IPS-20b (cell line): ENCODE measurements at regions not wholly inside any gene's neighbourhood (a gene's known extent, or its start where the extent isn't known, plus 50 kb on each side); places are given as distances from the start of the nearest gene placed in this dataset.

ENCODE experiments used
- H3K27ac ChIP-seq: one replicate; pipeline ENCODE4 v1.5.1; 2013; ENCODE audit warnings: low read length
- H3K27me3 ChIP-seq: 2 replicates; pipeline ENCODE4 v1.6.1; 2013; ENCODE audit warnings: mild to moderate bottlenecking, low read length, inconsistent platforms; ENCODE audit not compliant: insufficient read depth
- H3K36me3 ChIP-seq: 2 replicates; pipeline ENCODE4 v1.6.1; 2013; ENCODE audit warnings: low read depth, mild to moderate bottlenecking, inconsistent platforms, low read length, moderate library complexity; ENCODE audit not compliant: insufficient read depth
- H3K4me1 ChIP-seq: 2 replicates; pipeline ENCODE4 v1.6.1; 2013; ENCODE audit warnings: mild to moderate bottlenecking, control low read depth, inconsistent platforms, low read length, moderate library complexity; ENCODE audit not compliant: insufficient read depth
- H3K4me3 ChIP-seq: 2 replicates; pipeline ENCODE4 v1.5.1; 2013; ENCODE audit warnings: mild to moderate bottlenecking, low read length, inconsistent platforms
- H3K9ac ChIP-seq: 2 replicates; pipeline ENCODE4 v1.6.1; 2013; ENCODE audit warnings: low read depth, mild to moderate bottlenecking, inconsistent platforms, low read length, moderate library complexity
- H3K9me3 ChIP-seq: 2 replicates; pipeline ENCODE4 v1.6.1; 2013; ENCODE audit warnings: mild to moderate bottlenecking, low read depth, low read length, inconsistent platforms; ENCODE audit not compliant: insufficient read depth

DNA sequence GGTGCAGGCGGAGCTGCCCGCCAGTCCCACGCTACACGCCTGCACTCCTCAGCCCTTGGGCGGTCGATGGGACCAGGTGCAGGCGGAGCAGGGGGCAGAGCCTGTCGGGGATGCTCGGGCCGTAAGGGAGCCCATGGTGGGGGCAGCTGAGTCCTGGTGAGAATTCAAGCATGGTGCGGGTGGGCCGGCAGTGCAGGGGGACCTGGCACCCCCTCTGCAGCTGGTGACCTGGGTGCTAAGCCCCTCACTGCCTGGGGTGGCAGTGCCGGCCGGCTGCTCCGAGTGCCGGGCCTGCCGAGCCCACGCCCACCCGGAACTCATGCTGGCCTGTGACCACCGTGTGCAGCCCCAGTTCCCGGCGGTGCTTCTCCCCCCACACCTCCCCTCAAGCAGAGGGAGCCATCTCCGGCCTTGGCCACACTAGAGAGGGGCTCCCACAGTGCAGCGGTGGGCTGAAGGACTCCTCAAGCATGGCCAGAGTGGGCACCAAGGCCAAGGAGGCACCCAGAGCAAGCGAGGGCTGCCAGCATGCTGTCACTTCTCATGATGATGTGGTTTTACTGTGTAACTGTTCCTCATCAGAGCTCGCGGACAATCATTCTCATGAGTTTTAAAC is 228.9 kb upstream of the CDH9 start:
- Histone ChIP-seq H3K36me3 (no peaks in the 10 kb centered on the region), H3K27me3 (no peaks in the 10 kb centered on the region), H3K4me1 (no peaks in the 10 kb centered on the region), H3K4me3 (no peak overlapping the region), H3K9ac (no peak overlapping the region), H3K27ac (no peak overlapping the region), H3K9me3 (peaks cover 15% of the 10 kb centered on the region)

DNA sequence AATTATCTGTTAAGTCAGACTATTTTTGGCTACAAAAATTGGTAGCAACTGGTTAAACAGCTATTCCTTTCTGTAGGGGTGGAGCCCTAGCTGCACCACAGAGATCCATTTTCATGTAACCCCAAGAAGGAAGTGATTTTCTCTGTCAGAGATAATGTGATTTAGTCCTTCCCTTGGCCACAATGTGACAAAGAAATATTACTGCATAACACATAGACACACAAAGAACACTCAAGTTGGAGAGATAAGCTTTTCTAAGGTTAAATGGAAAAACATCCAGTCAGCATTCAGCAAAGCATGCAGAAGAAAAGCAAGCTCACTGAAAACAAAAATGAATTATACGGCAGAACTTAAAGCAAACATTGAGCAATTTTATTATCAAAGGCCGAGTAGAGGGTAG is 227.8 kb upstream of the CDH9 start:
- Histone ChIP-seq H3K9ac (no peak overlapping the region), H3K36me3 (no peaks in the 10 kb centered on the region), H3K4me3 (no peak overlapping the region), H3K27me3 (no peaks in the 10 kb centered on the region), H3K9me3 (peaks cover 15% of the 10 kb centered on the region), H3K27ac (no peak overlapping the region), H3K4me1 (no peaks in the 10 kb centered on the region)

DNA sequence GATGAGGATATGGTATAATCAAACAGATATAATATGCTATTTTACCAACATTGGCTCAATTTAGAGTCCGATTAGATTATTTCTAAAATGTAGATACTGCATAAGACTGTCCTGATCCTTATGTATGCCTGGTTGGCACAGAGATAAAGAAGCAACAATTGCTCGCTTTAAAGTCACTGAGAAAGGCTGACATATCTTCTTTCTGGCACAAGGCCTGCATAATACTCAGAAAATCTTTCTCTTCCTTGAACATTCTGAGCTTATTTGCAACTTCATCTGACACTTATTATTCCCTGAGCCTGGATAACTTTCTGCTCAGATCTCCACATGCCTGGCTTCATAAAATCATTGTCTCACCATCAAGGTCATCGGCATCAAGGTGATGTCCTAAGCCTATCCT is 219.3 kb upstream of the CDH9 start:
- Histone ChIP-seq H3K27ac (no peak overlapping the region), H3K4me1 (no peaks in the 10 kb centered on the region)

DNA sequence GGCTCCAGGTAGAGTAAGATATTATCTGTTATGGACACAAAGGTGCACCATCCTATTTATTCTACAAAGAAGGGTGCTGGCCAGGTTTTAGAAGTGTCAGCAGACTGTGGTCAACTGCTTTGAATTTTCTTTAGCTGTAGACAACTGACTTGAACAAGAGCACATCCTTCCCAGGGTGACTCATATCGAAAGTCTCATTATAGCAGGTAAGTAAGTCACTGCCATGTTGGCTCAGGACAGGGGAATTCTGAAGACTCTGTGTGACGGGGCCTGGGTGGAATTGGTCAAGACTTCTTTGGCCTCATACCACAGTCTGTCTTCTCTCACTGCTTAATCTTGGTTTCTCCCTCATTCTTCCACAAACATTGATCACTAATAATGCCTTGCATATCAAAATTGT is 214.5 kb upstream of the CDH9 start:
- no peak overlapping the region for H3K4me3 ChIP-seq
- H3K27me3 ChIP-seq, result no peaks in the 10 kb centered on the region
- no peaks in the 10 kb centered on the region for H3K36me3 ChIP-seq
- H3K9me3 ChIP-seq, result no peaks in the 10 kb centered on the region
- no peak overlapping the region for H3K9ac ChIP-seq
- no peaks in the 10 kb centered on the region for H3K4me1 ChIP-seq
- no peak overlapping the region for H3K27ac ChIP-seq

More for the DNA sequence above, 219.3 kb upstream of the CDH9 start:
- Histone ChIP-seq H3K27me3 (no peaks in the 10 kb centered on the region), H3K36me3 (no peaks in the 10 kb centered on the region), H3K4me3 (no peak overlapping the region), H3K9me3 (no peaks in the 10 kb centered on the region), H3K9ac (no peak overlapping the region)

DNA sequence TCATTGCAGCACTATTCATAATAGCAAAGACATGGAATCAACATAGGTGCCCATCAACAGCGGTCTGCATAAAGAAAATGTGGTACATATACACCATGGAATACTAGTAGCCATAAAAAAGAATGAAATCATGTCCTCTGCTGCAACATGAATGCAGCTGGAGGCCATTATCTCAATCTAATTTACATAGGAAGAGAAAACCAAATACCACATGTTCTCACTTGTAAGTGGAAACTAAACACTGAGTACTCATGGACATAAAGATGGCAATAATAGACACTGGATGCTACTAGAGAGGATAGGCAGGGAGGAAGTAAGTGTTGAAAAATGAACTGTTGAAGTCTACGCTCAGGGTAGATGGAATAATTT is 203.9 kb upstream of the CDH9 start:
- Histone ChIP-seq H3K27ac (no peak overlapping the region), H3K9me3 (no peaks in the 10 kb centered on the region), H3K36me3 (no peaks in the 10 kb centered on the region), H3K4me3 (no peak overlapping the region), H3K4me1 (no peaks in the 10 kb centered on the region), H3K9ac (no peak overlapping the region), H3K27me3 (no peaks in the 10 kb centered on the region)

DNA sequence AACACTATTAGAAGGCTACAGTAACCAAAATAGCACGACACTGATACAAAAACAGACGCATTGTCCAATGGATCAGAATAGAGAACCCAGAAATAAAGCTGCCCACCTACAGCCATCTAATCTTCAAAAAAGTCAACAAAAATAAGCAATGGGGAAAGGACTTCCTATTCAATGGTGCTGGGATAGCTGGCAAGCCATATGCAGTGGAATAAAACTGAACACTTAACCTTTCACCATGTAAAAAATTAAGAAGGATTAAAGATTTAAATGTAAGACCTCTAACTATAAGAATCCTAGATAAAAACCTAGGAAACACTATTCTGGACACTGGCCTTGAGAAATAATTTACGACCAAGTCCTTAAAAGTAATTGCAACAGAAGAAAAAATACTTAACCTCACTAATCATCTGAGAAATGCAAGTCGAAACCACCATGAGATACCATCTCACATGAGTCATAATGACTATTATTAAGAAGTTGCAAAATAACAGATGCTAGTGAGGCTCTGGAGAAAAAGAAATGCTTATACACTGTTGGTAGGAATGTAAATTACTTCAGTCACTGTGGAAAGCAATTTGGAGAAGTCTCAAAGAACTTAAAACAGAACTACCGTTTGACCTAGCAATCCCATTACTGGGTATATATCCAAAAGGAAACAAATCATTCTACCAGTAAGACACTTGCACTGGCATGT is 203.3 kb upstream of the CDH9 start:
- no peaks in the 10 kb centered on the region for H3K27me3 ChIP-seq
- H3K4me1 ChIP-seq, result no peaks in the 10 kb centered on the region
- H3K36me3 ChIP-seq, result no peaks in the 10 kb centered on the region
- H3K4me3 ChIP-seq, result no peak overlapping the region
- H3K9me3 ChIP-seq, result no peaks in the 10 kb centered on the region
- H3K9ac ChIP-seq, result no peak overlapping the region
- no peak overlapping the region for H3K27ac ChIP-seq

DNA sequence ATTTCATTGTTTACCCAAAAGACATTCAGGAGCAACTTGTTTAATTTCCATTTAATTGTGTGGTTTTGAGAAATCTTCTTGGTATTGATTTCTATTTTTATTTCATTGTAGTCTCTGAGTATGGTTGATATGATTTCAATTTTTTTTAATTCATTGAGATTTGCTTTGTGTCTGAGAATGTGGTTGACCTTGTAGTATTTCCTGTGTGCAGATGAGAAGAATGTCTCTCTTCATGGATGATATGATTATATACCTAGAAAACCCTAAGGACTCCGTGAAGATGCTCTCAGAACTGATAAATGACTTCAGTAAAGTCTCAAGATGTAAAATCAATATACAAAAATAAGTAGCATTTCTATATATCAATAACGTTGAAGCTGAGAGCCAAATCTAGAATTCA is 202.4 kb upstream of the CDH9 start:
- Histone ChIP-seq H3K36me3 (no peaks in the 10 kb centered on the region), H3K9ac (no peak overlapping the region), H3K4me3 (no peak overlapping the region), H3K27me3 (no peaks in the 10 kb centered on the region), H3K4me1 (no peaks in the 10 kb centered on the region), H3K9me3 (no peaks in the 10 kb centered on the region), H3K27ac (no peak overlapping the region)

DNA sequence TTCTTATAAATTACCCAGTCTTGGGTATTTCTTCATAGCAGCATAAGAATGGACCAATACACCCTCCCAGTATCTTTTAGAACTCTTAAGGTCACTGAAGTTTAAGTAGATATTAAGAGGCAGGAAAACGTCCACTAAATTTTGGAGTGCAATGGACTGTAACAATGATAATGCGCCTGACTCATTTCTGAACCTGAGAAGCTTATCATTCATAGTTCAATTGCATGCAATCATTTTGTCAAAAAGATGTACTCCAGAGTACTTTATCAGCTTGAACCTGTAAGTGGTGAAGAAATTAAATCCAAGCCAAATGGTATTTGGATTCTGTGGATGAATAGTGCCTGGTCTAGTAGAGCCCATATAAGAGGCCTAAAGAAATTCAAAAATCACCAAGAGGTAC is 196.5 kb upstream of the CDH9 start:
- no peaks in the 10 kb centered on the region for H3K4me1 ChIP-seq
- no peaks in the 10 kb centered on the region for H3K9me3 ChIP-seq
- H3K27me3 ChIP-seq, result no peaks in the 10 kb centered on the region
- no peak overlapping the region for H3K9ac ChIP-seq
- no peak overlapping the region for H3K27ac ChIP-seq
- H3K36me3 ChIP-seq, result no peaks in the 10 kb centered on the region
- no peak overlapping the region for H3K4me3 ChIP-seq

DNA sequence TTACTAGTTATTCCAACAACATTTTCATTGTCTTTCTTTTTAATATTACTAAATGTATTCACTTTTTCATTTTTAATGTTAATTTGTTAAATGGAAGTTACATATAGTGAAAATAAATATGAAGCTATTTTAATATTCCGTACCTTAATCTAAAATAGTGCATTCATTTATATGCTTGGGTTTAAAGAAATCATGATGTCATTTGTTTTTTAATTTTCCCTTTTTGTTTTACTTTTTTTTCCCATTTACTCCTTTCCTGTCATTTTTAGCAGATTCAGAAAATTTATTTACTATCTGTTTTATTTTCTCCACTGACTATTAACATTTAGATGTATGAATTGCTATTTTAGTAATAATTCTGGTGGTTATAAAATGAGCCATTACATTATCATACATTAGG is 183.0 kb upstream of the CDH9 start:
- H3K9ac ChIP-seq, result no peak overlapping the region

DNA sequence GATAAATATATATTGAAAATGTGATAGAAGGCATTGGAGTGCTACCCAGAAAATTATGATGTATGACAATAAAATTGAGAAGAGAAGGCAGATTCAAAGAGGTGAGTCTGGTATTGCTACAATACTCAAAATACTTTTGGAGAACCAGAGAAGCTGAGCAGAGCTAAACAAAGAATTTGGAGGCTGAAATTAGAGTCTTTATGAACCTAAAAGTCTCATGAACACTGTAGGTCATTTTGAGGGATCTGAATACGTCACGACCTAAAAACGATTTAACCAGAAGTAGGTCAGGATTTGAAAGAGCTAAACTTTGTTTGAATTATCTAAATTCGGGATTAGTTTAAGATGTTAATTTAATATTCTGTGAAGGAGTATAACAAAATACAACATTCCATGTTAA is 182.4 kb upstream of the CDH9 start:
- no peaks in the 10 kb centered on the region for H3K4me1 ChIP-seq
- H3K27ac ChIP-seq, result no peak overlapping the region
- H3K36me3 ChIP-seq, result no peaks in the 10 kb centered on the region
- H3K4me3 ChIP-seq, result no peak overlapping the region
- H3K9me3 ChIP-seq, result no peaks in the 10 kb centered on the region
- H3K9ac ChIP-seq, result no peak overlapping the region
- no peaks in the 10 kb centered on the region for H3K27me3 ChIP-seq

More for the DNA sequence above, 183.0 kb upstream of the CDH9 start:
- Histone ChIP-seq H3K4me1 (no peaks in the 10 kb centered on the region), H3K4me3 (no peak overlapping the region), H3K27ac (no peak overlapping the region), H3K36me3 (no peaks in the 10 kb centered on the region), H3K9me3 (no peaks in the 10 kb centered on the region), H3K27me3 (no peaks in the 10 kb centered on the region)

DNA sequence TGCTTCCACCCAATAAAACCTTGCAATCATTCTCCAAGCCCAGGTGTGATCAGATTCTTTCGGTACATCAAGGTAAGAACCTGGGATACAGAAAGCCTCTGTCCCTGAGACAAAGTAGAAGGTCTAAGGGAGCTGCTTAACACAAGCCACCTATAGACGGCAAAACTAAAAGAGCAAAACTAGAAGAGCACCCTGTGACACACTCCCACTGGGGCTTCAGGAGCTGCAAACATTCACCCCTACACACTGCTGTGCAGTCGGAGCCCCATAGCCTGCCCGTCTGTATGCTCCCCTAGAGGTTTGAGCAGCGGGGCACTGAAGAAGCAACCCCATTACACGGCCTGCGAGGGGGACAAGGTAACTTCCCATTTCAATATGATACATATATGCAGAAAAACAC is 179.6 kb upstream of the CDH9 start:
- Histone ChIP-seq H3K4me3 (no peak overlapping the region), H3K9me3 (no peaks in the 10 kb centered on the region), H3K27me3 (no peaks in the 10 kb centered on the region), H3K9ac (no peak overlapping the region), H3K27ac (no peak overlapping the region), H3K36me3 (no peaks in the 10 kb centered on the region), H3K4me1 (no peaks in the 10 kb centered on the region)

DNA sequence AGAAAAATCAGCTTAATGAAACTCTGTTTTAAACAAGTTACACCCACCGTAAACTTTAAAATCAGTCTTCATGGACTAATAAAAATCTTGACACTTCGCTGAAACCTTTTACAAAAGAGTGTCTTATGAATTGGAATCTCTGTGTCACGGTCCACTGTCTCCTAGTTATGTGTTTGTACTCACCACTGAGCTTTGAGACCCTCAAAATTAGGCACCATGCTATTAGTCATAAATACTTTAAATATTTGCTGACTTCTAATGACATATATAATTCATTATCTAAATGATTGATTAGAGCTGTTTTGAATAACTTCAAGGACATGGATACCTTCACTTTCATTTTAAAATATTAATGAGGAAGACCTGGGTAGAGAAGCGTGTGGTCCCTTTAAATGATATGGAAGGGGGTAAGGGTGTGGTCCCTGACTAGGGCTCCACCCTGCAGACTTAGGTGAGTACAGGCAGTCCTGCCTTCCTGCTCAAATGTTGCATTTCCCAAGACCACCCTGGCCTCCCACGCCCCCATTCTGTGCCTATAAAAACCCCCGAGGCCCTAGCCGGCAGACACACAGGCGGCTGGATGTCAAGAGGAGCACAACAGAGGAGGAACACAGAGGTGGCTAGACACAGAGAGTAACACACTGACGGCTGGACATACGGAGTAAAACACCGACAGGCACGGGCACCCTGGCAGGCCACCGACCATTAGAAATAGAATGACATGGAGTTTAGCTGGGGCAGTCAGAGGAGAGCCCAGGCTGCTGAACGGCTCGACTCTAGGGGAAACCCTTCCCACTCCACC is 179.0 kb upstream of the CDH9 start:
- Histone ChIP-seq H3K9ac (no peak overlapping the region), H3K4me3 (no peak overlapping the region), H3K4me1 (no peaks in the 10 kb centered on the region), H3K27me3 (no peaks in the 10 kb centered on the region), H3K36me3 (no peaks in the 10 kb centered on the region), H3K27ac (no peak overlapping the region), H3K9me3 (no peaks in the 10 kb centered on the region)
